SK-N-SH treated with all-trans-retinoic acid at 6 μM for 48 hours (cell line): ENCODE measurements at regions not wholly inside any gene's neighbourhood (a gene's known extent, or its start where the extent isn't known, plus 50 kb on each side); places are given as distances from the start of the nearest gene placed in this dataset.

Source experiments
- BACH2 ChIP-seq: fragments of 250-450 bp; sonication (Bioruptor Pico); IDR thresholded peaks from 2 replicates; pipeline ENCODE4 v1.9.0; 2021; ENCODE audit warnings: mild to moderate bottlenecking, borderline replicate concordance
- CREB5 ChIP-seq: fragments of 250-450 bp; sonication (Bioruptor Pico); IDR thresholded peaks from 2 replicates; pipeline ENCODE4 v1.5.1; 2020; ENCODE audit warnings: low read depth, mild to moderate bottlenecking, moderate library complexity
- ESRRG ChIP-seq: fragments of 250-450 bp; sonication (Bioruptor Pico); IDR thresholded peaks from 2 replicates; pipeline ENCODE4 v1.6.1; 2021; ENCODE audit warnings: mild to moderate bottlenecking
- GLIS3 ChIP-seq: fragments of 250-450 bp; sonication (Bioruptor Pico); IDR thresholded peaks from 2 replicates; pipeline ENCODE4 v1.5.0; 2020; ENCODE audit warnings: mild to moderate bottlenecking, moderate library complexity
- ISL1 ChIP-seq: fragments of 250-450 bp; sonication (Bioruptor Pico); IDR thresholded peaks from 2 replicates; pipeline ENCODE4 v2.1.2; 2022; ENCODE audit warnings: mild to moderate bottlenecking, moderate library complexity
- OSR1 ChIP-seq: fragments of 250-450 bp; sonication (Bioruptor Pico); IDR thresholded peaks from 2 replicates; pipeline ENCODE4 v1.8.0; 2022; ENCODE audit warnings: moderate library complexity, mild to moderate bottlenecking, inconsistent platforms
- PATZ1 ChIP-seq: fragments of 250-450 bp; sonication (Bioruptor Pico); IDR thresholded peaks from 2 replicates; pipeline ENCODE4 v1.8.0; 2020; ENCODE audit warnings: mild to moderate bottlenecking, moderate library complexity, borderline replicate concordance
- PPARA ChIP-seq: fragments of 250-450 bp; sonication (Bioruptor Pico); IDR thresholded peaks from 2 replicates; pipeline ENCODE4 v1.5.0; 2020; ENCODE audit warnings: mild to moderate bottlenecking, borderline replicate concordance
- RARB ChIP-seq: fragments of 250-450 bp; sonication (Bioruptor Pico); IDR thresholded peaks from 2 replicates; pipeline ENCODE4 v1.8.0; 2021; ENCODE audit warnings: mild to moderate bottlenecking, moderate library complexity
- TOX ChIP-seq: fragments of 250-450 bp; sonication (Bioruptor Pico); IDR thresholded peaks from 2 replicates; pipeline ENCODE4 v1.8.0; 2021; ENCODE audit warnings: mild to moderate bottlenecking, moderate library complexity, borderline replicate concordance
- ZC3H10 ChIP-seq: fragments of 250-450 bp; sonication (Bioruptor Pico); IDR thresholded peaks from 2 replicates; pipeline ENCODE4 v1.5.1; 2021; ENCODE audit warnings: mild to moderate bottlenecking, moderate library complexity
- ZFP3 ChIP-seq: fragments of 250-450 bp; sonication (Bioruptor Pico); IDR thresholded peaks from 2 replicates; pipeline ENCODE4 v1.5.0; 2020; ENCODE audit warnings: mild to moderate bottlenecking, moderate library complexity
- ZFP30 ChIP-seq: fragments of 450-650 bp; formaldehyde crosslinking; IDR thresholded peaks from 2 replicates; pipeline ENCODE4 v1.5.0; 2022; ENCODE audit warnings: mild to moderate bottlenecking, moderate library complexity
- ZNF565 ChIP-seq: fragments of 450-650 bp; formaldehyde crosslinking; conservative IDR thresholded peaks from 2 replicates; pipeline ENCODE4 v1.5.0; 2020; ENCODE audit warnings: low read depth, mild to moderate bottlenecking, moderate library complexity

DNA sequence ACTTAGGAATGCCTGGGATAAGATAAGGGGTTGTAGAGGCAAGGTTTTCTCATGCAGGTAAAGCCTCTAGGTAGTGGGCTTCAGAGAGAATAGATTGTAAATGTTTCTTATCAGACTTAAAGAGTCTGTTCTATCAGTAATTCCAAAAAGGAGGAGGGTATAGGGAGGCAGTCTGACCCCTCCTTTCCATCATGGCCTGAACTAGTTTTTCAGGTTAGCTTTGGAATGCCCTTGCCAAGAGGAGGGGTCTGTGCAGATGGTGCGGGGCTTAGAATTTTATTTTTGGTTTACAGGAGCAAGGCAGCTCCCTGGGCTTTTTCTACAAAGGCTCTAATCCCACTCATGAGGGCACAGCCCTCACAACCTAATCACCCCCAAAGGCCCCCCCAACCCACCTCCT lies 135.0 kb downstream of the B3GNT2 start:
- no peak for TF ChIP-seq ZNF565 (CRISPR knock-in tag)
- no peak for TF ChIP-seq PPARA (CRISPR knock-in tag)
- no peak for TF ChIP-seq ZC3H10 (CRISPR knock-in tag)
- TF ChIP-seq BACH2 (CRISPR knock-in tag) = no peak
- no peak for TF ChIP-seq CREB5 (CRISPR knock-in tag)
- no peak for TF ChIP-seq RARB (CRISPR knock-in tag)
- TF ChIP-seq ZFP3 = no peak
- TF ChIP-seq PATZ1 (CRISPR knock-in tag) = no peak
- TF ChIP-seq ISL1 (CRISPR knock-in tag) = no peak
- TF ChIP-seq GLIS3 = no peak
- no peak for TF ChIP-seq ZFP30 (CRISPR knock-in tag)
- TF ChIP-seq ESRRG (CRISPR knock-in tag) = no peak
- TF ChIP-seq TOX (CRISPR knock-in tag) = no peak
- no peak for TF ChIP-seq OSR1 (CRISPR knock-in tag)
